ENCODE measurements at regions not wholly inside any gene's neighbourhood (a gene's known extent, or its start where the extent isn't known, plus 50 kb on each side); places are given as distances from the start of the nearest gene placed in this dataset.

DNA sequence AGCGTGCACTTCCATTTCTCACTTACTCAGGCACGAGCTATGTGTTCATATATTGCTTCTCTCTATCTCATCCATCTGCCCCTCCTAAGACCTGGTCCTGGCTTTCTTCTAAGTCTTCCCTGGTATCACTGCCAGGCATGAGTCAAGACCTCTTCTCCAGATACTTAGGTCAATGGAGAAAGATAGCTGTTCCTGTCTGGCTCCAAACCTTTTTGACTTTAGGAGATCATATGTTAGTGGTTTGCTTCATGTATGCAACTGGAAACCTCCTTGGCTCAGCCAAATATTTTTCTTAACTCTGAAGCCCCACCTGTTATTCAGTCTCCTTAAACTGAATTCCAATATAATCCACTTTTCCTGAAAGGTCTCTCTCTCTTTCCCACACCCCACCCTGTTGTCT, 211.6 kb upstream of the PTBP2 start:
- no peaks in the 10 kb centered on the region for H3K36me3 Mint-ChIP-seq (ENCODE audit: insufficient read depth, unreplicated experiment)
- peaks cover 17% of the 10 kb centered on the region for H3K4me1 Mint-ChIP-seq (ENCODE audit: low read depth, unreplicated experiment)
- H3K27me3 Mint-ChIP-seq (ENCODE audit: unreplicated experiment) = no peaks in the 10 kb centered on the region
- CTCF ChIA-PET = no interaction called here
- H3K27ac Mint-ChIP-seq (ENCODE audit: unreplicated experiment) = no peak overlapping the region
- no peak for TF ChIP-seq CTCF (IDR thresholded peaks at IDR 0.05; ENCODE audit: unreplicated experiment)
- no peak overlapping the region for H3K4me3 Mint-ChIP-seq (ENCODE audit: low read depth, unreplicated experiment)
- DNase-seq = no peak
- BruUV-seq (replicated peaks) = no TSS peak
- H3K9me3 Mint-ChIP-seq (ENCODE audit: low read depth, unreplicated experiment) = no peaks in the 10 kb centered on the region
- intact Hi-C loops (cut with micrococcal nuclease; ENCODE audit: unreplicated experiment) = loop anchor here (10.0 kb wide), 2 partner anchors 65 to 275 kb away; no protein-coding TSS in a partner anchor

DNA sequence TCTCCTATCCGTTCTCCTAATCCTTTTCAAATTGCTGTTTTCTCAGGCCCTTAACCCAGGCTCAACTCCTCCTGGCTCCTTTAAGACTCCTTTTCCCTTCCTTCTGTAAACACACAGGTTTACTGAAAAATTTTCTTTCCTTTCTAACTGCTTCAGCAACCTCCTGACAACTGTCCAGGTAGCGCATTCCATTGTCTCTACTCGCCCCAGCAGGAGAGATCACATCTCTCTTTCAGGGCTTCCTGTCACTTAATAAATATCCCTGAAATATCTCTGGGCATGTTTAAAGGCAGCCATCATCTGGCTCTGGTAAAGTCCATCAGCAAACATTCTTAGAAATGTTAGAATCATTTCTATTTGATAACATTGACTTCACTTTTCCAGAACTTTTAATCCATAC, 211.2 kb upstream of the PTBP2 start:
- TF ChIP-seq CTCF (IDR thresholded peaks at IDR 0.05; ENCODE audit: unreplicated experiment) = no peak
- Mint-ChIP-seq H3K4me1 (ENCODE audit: low read depth, unreplicated experiment) (peaks cover 21% of the 10 kb centered on the region), H3K27me3 (ENCODE audit: unreplicated experiment) (no peaks in the 10 kb centered on the region), H3K4me3 (ENCODE audit: low read depth, unreplicated experiment) (no peak overlapping the region), H3K36me3 (ENCODE audit: insufficient read depth, unreplicated experiment) (no peaks in the 10 kb centered on the region), H3K27ac (ENCODE audit: unreplicated experiment) (no peak overlapping the region), H3K9me3 (ENCODE audit: low read depth, unreplicated experiment) (no peaks in the 10 kb centered on the region)
- DNase-seq = no peak
- intact Hi-C loops (cut with micrococcal nuclease; ENCODE audit: unreplicated experiment) = loop anchor here (10.0 kb wide), 1 partner anchor 276 kb away; no protein-coding TSS in a partner anchor
- CTCF ChIA-PET = no interaction called here
- no TSS peak for BruUV-seq (replicated peaks)

DNA sequence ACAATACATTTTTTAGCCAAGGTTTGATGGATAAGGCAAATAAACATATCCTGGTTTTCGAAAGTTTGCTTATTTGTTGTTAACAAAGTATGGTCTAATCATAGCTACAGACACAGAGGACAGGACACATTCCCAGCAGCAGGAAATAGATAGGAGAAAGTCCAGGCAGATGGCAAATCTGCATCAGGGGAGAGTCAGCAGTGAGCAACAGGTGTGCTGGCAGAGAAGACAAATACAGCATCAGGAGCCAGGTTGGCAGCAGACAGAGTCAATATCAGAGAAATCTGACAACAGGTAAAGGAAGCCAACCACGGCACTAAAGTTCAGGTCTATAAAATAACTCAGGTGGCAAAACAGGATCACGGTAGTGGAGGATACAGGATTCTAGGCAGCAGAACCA, 210.7 kb upstream of the PTBP2 start:
- no peaks in the 10 kb centered on the region for H3K36me3 Mint-ChIP-seq (ENCODE audit: insufficient read depth, unreplicated experiment)
- H3K9me3 Mint-ChIP-seq (ENCODE audit: low read depth, unreplicated experiment) = no peaks in the 10 kb centered on the region
- H3K27me3 Mint-ChIP-seq (ENCODE audit: unreplicated experiment) = no peaks in the 10 kb centered on the region
- DNase-seq = no peak
- H3K4me3 Mint-ChIP-seq (ENCODE audit: low read depth, unreplicated experiment) = no peak overlapping the region
- TF ChIP-seq CTCF (IDR thresholded peaks at IDR 0.05; ENCODE audit: unreplicated experiment) = no peak
- CTCF ChIA-PET = interaction anchor here (0.9 kb wide), 1 partner anchor 16 kb away, joined by 3 read pairs; no protein-coding TSS in a partner anchor
- H3K27ac Mint-ChIP-seq (ENCODE audit: unreplicated experiment) = no peak overlapping the region
- BruUV-seq (replicated peaks) = no TSS peak
- H3K4me1 Mint-ChIP-seq (ENCODE audit: low read depth, unreplicated experiment) = peaks cover 26% of the 10 kb centered on the region
- intact Hi-C loops (cut with micrococcal nuclease; ENCODE audit: unreplicated experiment) = loop anchor here (10.0 kb wide), 1 partner anchor 276 kb away; no protein-coding TSS in a partner anchor

DNA sequence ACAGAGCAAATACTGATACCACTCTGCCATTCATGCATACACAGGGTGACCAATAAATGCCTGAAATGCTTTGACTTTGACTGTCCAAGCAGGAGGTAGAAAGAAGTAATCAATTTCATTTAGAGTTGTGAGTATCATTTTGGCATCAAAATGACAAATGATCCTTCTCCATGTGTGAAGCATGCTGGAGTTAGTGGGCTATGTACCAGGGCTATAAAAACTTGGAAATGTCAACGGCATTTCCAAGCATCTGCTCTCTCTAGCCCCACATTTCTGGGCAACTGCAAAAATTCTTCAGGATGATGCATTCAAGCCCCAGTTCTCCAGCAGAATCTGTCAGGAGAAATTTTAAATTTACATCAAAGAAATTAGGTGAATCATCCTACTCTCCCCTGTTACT, 208.4 kb upstream of the PTBP2 start:
- Mint-ChIP-seq H3K4me1 (ENCODE audit: low read depth, unreplicated experiment) (peaks cover 39% of the 10 kb centered on the region), H3K27me3 (ENCODE audit: unreplicated experiment) (no peaks in the 10 kb centered on the region), H3K27ac (ENCODE audit: unreplicated experiment) (no peak overlapping the region), H3K36me3 (ENCODE audit: insufficient read depth, unreplicated experiment) (no peaks in the 10 kb centered on the region), H3K4me3 (ENCODE audit: low read depth, unreplicated experiment) (no peak overlapping the region), H3K9me3 (ENCODE audit: low read depth, unreplicated experiment) (no peaks in the 10 kb centered on the region)
- DNase-seq = no peak
- TF ChIP-seq CTCF (IDR thresholded peaks at IDR 0.05; ENCODE audit: unreplicated experiment) = no peak
- CTCF ChIA-PET = no interaction called here
- intact Hi-C loops (cut with micrococcal nuclease; ENCODE audit: unreplicated experiment) = loop anchor here (10.0 kb wide), 1 partner anchor 278 kb away; no protein-coding TSS in a partner anchor
- BruUV-seq (replicated peaks) = no TSS peak

Measured in Calu3 (cell line).